GF-D8 (cell line): ENCODE measurements at regions not wholly inside any gene's neighbourhood (a gene's known extent, or its start where the extent isn't known, plus 50 kb on each side); places are given as distances from the start of the nearest gene placed in this dataset.

Experiments
- DNase-seq: peaks from one replicate; lab custom pipeline; 2025; lab: John Stamatoyannopoulos, UW

GRCh38 chr15:56868170-56868569 is 50.3 kb upstream of the TCF12 start:
- no peak for DNase-seq

GRCh38 chr15:56866803-56867202 is 51.6 kb upstream of the TCF12 start:
- DNase-seq: no peak

- no peak for DNase-seq
These were observed 60.6 kb upstream of the TCF12 start for GRCh38 chr15:56857828-56858227.

- DNase-seq: no peak
These were observed 61.5 kb upstream of the TCF12 start for GRCh38 chr15:56856934-56857333.

- no peak for DNase-seq
These were observed 73.6 kb upstream of the TCF12 start for GRCh38 chr15:56844892-56845291.

- no peak for DNase-seq
These were observed 74.0 kb upstream of the TCF12 start for GRCh38 chr15:56844471-56844870.

- no peak for DNase-seq
These were observed 78.8 kb upstream of the TCF12 start for GRCh38 chr15:56839641-56840040.

GRCh38 chr15:56839099-56839498 is 79.3 kb upstream of the TCF12 start:
- no peak for DNase-seq

GRCh38 chr15:56838085-56838484 is 80.4 kb upstream of the TCF12 start:
- DNase-seq: no peak

GRCh38 chr15:56837273-56837672 is 81.2 kb upstream of the TCF12 start:
- DNase-seq: no peak

- DNase-seq: no peak
These were observed 82.7 kb upstream of the TCF12 start for GRCh38 chr15:56835718-56836171.

- DNase-seq: no peak
These were observed 86.3 kb upstream of the TCF12 start for GRCh38 chr15:56832125-56832524.

- no peak for DNase-seq
These were observed 86.9 kb upstream of the TCF12 start for GRCh38 chr15:56831467-56832005.

GRCh38 chr15:56824175-56824574 is 90.9 kb upstream of the ZNF280D start:
- DNase-seq: no peak

GRCh38 chr15:56821721-56822425 is 88.6 kb upstream of the ZNF280D start:
- DNase-seq: no peak

- DNase-seq: peak; percentile 34
These were observed 87.0 kb upstream of the ZNF280D start for GRCh38 chr15:56820333-56820732.

- DNase-seq: no peak
These were observed 84.2 kb upstream of the ZNF280D start for GRCh38 chr15:56817321-56818080.

- DNase-seq: no peak
These were observed 83.5 kb upstream of the ZNF280D start for GRCh38 chr15:56816781-56817180.

- no peak for DNase-seq
These were observed 81.9 kb upstream of the ZNF280D start for GRCh38 chr15:56815247-56815646.

- no peak for DNase-seq
These were observed 81.1 kb upstream of the ZNF280D start for GRCh38 chr15:56814429-56814828.

GRCh38 chr15:56813995-56814394 is 80.7 kb upstream of the ZNF280D start:
- no peak for DNase-seq

GRCh38 chr15:56812961-56813360 is 79.7 kb upstream of the ZNF280D start:
- no peak for DNase-seq

GRCh38 chr15:56812221-56812620 is 78.9 kb upstream of the ZNF280D start:
- no peak for DNase-seq
